ENCODE measurements at regions not wholly inside any gene's neighbourhood (a gene's known extent, or its start where the extent isn't known, plus 50 kb on each side); places are given as distances from the start of the nearest gene placed in this dataset.

DNA sequence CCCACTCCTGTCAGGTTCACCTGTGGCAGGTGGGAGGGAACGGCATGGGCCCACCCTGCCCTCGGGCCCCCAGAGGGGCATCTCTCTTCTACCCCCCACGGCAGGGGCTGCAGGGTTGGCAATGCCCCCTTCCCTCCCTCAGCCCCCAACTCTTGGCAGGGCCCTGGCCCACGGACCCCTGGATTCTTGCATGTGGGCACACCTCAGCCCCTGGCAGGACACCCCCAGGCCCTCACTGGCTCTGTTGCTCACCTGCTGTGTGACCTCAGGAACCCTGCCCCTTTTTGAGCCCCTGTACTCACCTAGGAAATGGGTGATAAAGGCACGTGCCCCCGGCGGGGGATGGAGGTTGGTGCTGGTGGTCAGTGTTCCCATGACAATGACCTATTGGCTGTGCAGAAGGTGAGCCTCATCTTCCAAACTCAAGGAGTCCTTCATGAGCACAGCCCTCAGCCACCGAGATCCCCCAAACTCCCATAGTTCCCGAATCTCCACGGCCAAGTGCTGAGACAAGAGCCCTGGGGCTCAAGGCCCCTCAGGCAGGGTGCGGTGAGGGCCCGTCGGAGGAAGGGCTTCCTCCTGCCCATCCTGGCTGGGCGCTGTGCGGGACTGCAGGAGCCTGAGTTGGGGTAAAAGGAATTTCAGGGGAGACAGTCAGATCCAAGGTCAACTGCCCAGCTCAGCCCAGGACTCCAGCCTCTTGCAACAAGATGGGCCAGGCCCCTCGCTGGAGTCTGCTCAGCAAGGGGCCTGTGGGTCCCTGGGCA, 198.2 kb downstream of the IGLL1 start:
- no peak for TF ChIP-seq TCF7L2 (IDR thresholded peaks at IDR 0.05; ENCODE audit: low read depth, low read length)
- no peak for TF ChIP-seq POLR2AphosphoS5 (IDR thresholded peaks at IDR 0.05; ENCODE audit: low read depth, low read length)
- TF ChIP-seq SIN3A (IDR thresholded peaks at IDR 0.05; ENCODE audit: borderline replicate concordance, insufficient read depth, low read depth, low read length): no peak
- TF ChIP-seq, protein P1, sequence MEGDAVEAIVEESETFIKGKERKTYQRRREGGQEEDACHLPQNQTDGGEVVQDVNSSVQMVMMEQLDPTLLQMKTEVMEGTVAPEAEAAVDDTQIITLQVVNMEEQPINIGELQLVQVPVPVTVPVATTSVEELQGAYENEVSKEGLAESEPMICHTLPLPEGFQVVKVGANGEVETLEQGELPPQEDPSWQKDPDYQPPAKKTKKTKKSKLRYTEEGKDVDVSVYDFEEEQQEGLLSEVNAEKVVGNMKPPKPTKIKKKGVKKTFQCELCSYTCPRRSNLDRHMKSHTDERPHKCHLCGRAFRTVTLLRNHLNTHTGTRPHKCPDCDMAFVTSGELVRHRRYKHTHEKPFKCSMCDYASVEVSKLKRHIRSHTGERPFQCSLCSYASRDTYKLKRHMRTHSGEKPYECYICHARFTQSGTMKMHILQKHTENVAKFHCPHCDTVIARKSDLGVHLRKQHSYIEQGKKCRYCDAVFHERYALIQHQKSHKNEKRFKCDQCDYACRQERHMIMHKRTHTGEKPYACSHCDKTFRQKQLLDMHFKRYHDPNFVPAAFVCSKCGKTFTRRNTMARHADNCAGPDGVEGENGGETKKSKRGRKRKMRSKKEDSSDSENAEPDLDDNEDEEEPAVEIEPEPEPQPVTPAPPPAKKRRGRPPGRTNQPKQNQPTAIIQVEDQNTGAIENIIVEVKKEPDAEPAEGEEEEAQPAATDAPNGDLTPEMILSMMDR (IDR thresholded peaks at IDR 0.05): no peak
- TF ChIP-seq, protein P2, sequence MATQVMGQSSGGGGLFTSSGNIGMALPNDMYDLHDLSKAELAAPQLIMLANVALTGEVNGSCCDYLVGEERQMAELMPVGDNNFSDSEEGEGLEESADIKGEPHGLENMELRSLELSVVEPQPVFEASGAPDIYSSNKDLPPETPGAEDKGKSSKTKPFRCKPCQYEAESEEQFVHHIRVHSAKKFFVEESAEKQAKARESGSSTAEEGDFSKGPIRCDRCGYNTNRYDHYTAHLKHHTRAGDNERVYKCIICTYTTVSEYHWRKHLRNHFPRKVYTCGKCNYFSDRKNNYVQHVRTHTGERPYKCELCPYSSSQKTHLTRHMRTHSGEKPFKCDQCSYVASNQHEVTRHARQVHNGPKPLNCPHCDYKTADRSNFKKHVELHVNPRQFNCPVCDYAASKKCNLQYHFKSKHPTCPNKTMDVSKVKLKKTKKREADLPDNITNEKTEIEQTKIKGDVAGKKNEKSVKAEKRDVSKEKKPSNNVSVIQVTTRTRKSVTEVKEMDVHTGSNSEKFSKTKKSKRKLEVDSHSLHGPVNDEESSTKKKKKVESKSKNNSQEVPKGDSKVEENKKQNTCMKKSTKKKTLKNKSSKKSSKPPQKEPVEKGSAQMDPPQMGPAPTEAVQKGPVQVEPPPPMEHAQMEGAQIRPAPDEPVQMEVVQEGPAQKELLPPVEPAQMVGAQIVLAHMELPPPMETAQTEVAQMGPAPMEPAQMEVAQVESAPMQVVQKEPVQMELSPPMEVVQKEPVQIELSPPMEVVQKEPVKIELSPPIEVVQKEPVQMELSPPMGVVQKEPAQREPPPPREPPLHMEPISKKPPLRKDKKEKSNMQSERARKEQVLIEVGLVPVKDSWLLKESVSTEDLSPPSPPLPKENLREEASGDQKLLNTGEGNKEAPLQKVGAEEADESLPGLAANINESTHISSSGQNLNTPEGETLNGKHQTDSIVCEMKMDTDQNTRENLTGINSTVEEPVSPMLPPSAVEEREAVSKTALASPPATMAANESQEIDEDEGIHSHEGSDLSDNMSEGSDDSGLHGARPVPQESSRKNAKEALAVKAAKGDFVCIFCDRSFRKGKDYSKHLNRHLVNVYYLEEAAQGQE (IDR thresholded peaks at IDR 0.05; ENCODE audit: insufficient read depth in 1 of 2, low read depth in 2 of 2, low read length in 1 of 2): no peak
- Histone ChIP-seq H3K36me3 (ENCODE audit: control insufficient read depth, insufficient read depth, low read length) (no peaks in the 10 kb centered on the region), H3K4me1 (ENCODE audit: control insufficient read depth, insufficient read depth, low read length) (no peaks in the 10 kb centered on the region), H3K27me3 (ENCODE audit: control insufficient read depth, insufficient read depth, low read length) (no peaks in the 10 kb centered on the region), H3K9me3 (ENCODE audit: control insufficient read depth, insufficient read depth, low read depth, low read length) (no peaks in the 10 kb centered on the region), H3K27ac (ENCODE audit: low read length) (no peak overlapping the region), H3K4me3 (ENCODE audit: low read depth in 2 of 2, low read length in 2 of 2) (no peak overlapping the region)
- intact Hi-C loops (cut with micrococcal nuclease; ENCODE audit: unreplicated experiment) (no loop called here), in situ Hi-C loops (cut with HindIII; ENCODE audit: low pct_unique_long_range_greater_than_20kb, low sequenced_read_pairs) (no loop called here)
- ATAC-seq (no peak), DNase-seq (ENCODE audit: low read depth, low spot score) (no peak)
- ChIA-PET CTCF (no interaction called here), POLR2A (no interaction called here)
- no TSS peak for BruUV-seq (replicated peaks)

DNA sequence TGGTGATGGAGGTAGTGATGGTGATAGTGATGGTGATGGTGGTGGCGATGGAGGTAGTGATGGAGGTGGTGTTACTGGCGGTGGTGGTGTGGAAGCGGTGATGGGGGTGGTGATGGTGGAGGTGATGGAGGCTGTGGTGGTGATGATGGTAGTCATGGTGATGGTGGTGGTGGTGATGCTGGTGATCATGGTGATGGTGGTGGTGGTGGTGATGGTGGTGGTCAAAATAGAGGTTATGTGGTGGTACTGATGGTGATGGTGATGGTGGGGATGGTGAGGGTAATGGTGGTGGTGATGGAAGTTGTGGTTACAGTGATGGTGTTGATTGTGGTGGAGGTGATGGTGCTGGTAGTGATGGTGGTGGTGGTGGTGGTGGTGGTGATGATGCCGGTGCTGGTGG, 199.2 kb downstream of the IGLL1 start:
- Histone ChIP-seq H3K9me3 (ENCODE audit: control insufficient read depth, insufficient read depth, low read depth, low read length) (no peaks in the 10 kb centered on the region), H3K4me1 (ENCODE audit: control insufficient read depth, insufficient read depth, low read length) (no peaks in the 10 kb centered on the region), H3K27ac (ENCODE audit: low read length) (no peak overlapping the region), H3K36me3 (ENCODE audit: control insufficient read depth, insufficient read depth, low read length) (no peaks in the 10 kb centered on the region), H3K4me3 (ENCODE audit: low read depth in 2 of 2, low read length in 2 of 2) (no peak overlapping the region), H3K27me3 (ENCODE audit: control insufficient read depth, insufficient read depth, low read length) (no peaks in the 10 kb centered on the region)
- intact Hi-C loops (cut with micrococcal nuclease; ENCODE audit: unreplicated experiment) (no loop called here), in situ Hi-C loops (cut with HindIII; ENCODE audit: low pct_unique_long_range_greater_than_20kb, low sequenced_read_pairs) (no loop called here)
- no peak for ATAC-seq
- CTCF ChIA-PET: no interaction called here
- POLR2A ChIA-PET: no interaction called here
- no peak for DNase-seq (ENCODE audit: low read depth, low spot score)
- TF ChIP-seq POLR2AphosphoS5 (IDR thresholded peaks at IDR 0.05; ENCODE audit: low read depth, low read length): no peak
- TF ChIP-seq TCF7L2 (IDR thresholded peaks at IDR 0.05; ENCODE audit: low read depth, low read length): no peak
- TF ChIP-seq, protein P2 (IDR thresholded peaks at IDR 0.05; ENCODE audit: insufficient read depth in 1 of 2, low read depth in 2 of 2, low read length in 1 of 2): no peak
- no TSS peak for BruUV-seq (replicated peaks)
